GM04504 (cell line): ENCODE measurements at regions not wholly inside any gene's neighbourhood (a gene's known extent, or its start where the extent isn't known, plus 50 kb on each side); places are given as distances from the start of the nearest gene placed in this dataset.
"Not testable (repeated sequence)": the region's sequence is repeated elsewhere in the genome, so short reads cannot be mapped to it uniquely, and the experiment has no call there.

Experiments used
- DNase-seq: peaks from one replicate; pipeline ENCODE4 v3.0.0-alpha.2; 2012; ENCODE audit warnings: low read depth

DNA sequence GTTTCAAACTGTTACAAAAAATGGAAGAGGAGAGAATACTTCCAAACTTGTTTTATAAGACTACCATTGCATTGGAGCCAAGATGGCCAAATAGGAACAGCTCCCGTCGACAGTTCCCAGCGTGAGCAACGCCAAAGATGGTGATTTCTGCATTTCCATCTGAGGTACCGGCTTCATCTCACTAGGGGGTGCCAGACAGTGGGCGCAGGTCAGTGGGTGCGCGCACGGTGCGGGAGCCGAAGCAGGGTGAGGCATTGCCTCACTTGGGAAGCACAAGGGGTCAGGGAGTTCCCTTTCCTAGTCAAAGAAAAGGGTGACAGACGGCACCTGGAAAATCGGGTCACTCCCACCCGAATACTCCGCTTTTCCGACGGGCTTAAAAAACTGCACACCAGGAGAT, 149.7 kb upstream of the POF1B start:
- DNase-seq, result not testable (repeated sequence)

GRCh38 chrX:85517994-85518718, 138.7 kb upstream of the POF1B start:
- no peak for DNase-seq

GRCh38 chrX:85516131-85516530, 136.7 kb upstream of the POF1B start:
- no peak for DNase-seq

DNA sequence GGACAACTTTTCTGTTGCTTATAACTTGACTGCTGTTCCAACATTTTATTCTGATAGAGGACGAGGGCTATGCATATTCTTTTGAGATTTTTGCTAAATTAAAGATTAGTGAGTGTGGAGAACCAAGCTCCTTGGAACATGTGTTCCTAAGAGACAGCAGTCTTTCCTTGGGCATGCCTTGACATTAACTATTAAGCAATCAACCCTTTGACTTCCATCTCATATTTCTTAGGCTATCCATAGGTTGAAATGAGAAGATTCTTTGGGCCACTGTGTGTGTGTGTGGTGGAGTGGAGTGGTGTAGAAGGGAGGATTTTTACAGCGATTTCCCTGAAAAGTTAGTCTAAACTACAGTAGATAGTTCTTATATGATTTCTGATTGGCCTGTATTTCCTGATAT, 127.4 kb upstream of the POF1B start:
- DNase-seq, result no peak

GRCh38 chrX:85505801-85506200, 126.3 kb upstream of the POF1B start:
- DNase-seq, result no peak

DNA sequence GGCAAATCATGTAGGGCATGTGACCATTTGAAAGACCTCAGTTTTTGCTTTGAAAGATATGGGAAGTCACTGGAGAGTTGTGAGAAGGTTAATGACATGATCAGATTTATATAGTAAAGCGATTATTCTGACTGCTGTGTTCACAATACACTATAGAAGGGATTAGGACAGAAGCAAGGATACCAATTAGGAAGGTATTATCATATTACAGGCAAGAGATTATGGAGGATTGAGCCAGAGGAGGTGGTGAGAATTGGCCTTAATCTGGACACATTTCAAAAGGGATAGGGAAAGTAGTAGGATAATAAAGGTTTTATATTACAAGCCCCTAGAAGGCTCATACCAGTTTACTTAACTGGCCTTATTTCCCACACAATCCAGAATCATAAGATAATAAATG, 124.9 kb upstream of the POF1B start:
- DNase-seq, result no peak

- no peak for DNase-seq
These were observed 124.0 kb upstream of the POF1B start for GRCh38 chrX:85503258-85504158.

DNA sequence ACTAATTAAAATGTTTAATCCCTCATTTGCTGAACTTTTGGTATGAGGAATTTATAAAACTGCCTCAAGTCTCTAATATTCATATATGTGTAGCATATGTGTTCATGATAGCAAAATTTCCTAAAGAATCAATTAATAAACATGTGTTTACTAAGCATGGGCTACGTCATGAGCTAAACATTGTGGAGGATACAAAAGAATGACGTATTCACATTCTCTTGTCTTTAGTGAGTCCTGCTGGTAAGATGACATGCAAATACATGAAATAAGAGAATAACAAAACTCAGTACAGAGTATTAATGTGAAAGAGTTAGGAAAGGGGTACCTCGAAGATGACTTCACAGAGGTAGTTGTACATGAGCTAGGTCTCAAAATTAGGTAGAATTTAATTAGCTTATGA, 121.9 kb upstream of the POF1B start:
- no peak for DNase-seq

GRCh38 chrX:85499400-85499799, 119.9 kb upstream of the POF1B start:
- no peak for DNase-seq

DNA sequence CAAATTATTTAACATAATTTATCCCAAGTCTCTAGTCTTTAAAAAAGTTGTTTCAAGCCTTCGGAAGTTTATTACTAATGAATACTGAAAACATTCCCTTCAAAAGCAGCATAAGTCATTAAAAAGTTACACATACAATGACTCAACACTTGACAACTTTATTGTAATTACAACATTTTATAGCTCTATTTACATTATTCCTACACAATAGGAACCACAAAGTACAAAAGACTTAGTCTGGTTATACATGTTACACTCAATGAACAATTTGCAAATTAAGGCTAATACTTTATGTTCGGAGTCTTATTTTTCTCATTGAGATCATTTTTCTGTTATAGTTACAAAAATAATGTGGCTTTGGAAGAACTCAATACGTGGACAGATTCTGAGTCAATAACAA, 114.4 kb upstream of the POF1B start:
- no peak for DNase-seq

DNA sequence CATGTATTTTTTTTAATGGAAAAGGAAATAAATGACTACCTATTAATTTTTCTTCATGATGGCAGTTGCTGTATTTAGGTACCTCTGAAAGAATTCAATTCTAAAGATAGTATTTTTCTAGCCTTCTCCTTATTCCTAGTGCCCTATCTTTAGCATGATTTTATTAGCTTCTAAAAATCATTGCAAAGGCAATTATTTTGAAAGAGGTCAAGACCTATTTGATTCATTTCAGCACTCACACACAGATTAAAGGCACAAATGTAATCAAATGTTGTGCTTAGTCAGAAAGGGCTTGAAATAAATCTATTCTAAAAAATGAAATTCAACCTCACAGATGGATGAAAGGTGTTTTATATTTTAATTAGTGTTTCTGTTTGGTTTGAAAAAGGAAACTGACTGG, 74.8 kb upstream of the POF1B start:
- no peak for DNase-seq

DNA sequence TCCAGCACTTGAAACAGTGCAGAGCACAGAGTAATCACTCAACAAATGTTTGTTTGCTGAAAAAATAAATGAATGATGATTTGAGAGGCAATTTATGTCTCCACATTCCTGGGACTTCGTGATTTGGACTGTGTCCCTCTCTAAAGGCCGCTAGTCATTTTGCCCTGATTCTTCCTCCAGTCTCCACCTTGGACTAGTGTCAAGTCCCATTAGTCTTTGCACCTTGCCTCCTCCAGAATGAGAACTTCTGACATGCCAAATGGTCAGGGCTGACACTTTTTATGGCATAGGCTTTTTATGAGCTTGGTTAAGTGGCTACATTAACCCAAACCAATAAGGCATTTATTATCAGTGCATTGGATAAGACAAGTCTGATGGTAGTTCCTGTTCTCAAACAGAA, 65.1 kb upstream of the POF1B start:
- DNase-seq, result no peak
